CD4-positive, alpha-beta T cell treated with Interleukin-17A for 1 hour (primary cell): ENCODE measurements at regions not wholly inside any gene's neighbourhood (a gene's known extent, or its start where the extent isn't known, plus 50 kb on each side); places are given as distances from the start of the nearest gene placed in this dataset.

Experiments used
- DNase-seq: peaks from one replicate; pipeline ENCODE4 v3.0.0-alpha.2; 2020

DNA sequence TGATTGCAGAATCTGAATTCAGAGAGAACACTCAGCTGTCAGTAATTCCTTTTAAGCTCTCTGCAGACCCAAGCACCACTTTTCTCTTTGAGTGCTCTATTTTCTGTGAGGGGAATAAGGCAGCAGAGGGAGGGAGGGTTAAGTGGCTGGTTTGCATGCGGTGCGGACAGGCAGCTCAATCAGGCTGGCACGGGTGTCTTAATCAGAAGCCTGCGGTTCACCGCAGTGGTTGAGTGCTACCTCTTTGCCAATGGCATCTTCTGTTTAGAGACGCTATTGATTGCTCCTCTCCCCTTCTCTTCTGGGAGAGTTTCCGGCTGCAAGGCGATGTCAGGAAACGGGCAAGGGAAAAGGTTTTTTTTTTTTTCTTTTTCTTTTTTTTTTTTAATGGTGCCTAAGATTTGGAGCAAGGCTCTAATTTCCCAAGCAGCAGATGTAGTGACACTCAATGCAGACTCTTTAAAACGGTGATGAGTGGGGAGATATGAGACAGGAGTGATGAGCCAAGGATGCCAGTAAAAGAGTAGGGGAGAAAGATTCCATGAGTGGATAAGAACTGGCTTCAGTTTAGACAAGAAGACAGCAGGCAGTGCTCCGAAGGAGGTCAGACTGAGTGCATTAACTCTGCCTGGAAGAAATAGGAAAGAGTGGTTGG, 533.7 kb upstream of the SEL1L start:
- DNase-seq, result no peak

DNA sequence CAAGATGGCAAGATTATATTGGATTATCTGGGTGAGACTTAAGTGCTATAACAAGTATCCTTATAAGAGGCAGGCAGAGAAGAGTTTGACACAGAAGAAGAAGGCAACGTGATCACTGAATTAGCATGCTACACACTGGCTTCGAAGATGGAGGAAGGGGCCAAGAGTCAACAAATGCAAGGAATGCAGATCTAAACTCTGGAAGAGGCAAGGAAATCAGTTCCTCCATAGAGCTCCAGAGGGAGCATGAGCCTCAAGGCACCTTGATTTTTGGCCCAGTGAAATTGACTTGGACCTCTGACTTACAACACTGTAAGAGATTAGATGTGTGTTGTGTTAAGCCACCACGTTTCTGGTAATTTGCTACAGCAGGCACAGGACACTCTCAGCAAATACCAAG, 536.4 kb upstream of the SEL1L start:
- DNase-seq, result no peak

DNA sequence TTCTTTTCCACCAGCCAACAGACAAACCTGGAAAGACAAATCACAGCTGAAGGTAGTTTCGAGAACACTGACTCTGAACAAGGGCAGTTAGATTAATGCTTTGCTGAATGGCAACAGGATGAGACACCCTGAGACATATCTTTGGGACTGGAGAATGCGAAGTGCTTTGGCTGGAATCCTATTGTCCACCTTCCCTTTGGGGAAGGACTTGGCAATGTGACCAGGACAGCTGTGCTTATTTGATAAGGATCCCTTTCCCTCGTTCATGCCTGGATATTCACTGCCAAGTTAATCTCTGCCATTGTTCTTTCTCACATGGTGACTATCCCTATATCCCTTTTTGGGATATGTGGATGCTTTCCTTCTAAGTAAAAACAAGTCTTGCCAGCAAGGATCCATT, 537.1 kb upstream of the SEL1L start:
- DNase-seq, result no peak

DNA sequence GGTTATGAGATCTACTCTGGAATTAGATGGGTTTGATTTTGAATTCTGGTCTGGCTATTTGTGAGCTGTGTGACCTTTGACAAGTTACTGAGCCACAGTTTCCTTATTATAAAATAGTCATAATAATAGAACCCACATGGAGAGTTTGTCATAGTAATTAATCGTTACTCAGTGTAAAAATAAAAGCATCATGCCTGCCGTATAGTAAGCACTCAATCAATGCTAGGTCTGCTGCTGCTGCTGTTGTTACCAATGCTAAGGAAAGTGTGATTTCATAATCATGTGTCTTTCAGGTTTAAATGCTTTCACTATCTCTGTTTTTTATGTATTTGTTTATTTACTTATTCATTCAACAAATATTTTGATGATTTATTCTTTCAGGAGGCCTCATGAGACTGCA, 539.9 kb upstream of the SEL1L start:
- DNase-seq, result no peak

DNA sequence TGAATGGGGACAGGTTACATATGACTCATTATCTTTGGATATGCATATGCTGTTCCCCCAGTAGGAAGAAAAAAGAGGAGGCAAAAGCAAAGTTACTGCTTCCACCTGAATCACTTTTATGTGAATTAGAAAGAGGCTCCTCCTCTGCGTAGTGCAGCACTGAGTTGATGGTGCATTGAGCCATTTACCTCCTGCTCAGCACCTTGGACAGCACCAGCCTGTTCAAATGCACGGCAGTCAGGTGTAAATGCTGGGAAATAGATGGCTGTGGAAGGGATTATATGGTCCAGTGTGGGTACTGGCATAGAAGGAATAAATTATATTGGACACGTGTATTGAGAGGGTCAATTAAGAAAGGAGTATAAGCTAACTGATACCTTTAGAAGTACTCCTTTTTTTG, 541.9 kb upstream of the SEL1L start:
- DNase-seq, result no peak

DNA sequence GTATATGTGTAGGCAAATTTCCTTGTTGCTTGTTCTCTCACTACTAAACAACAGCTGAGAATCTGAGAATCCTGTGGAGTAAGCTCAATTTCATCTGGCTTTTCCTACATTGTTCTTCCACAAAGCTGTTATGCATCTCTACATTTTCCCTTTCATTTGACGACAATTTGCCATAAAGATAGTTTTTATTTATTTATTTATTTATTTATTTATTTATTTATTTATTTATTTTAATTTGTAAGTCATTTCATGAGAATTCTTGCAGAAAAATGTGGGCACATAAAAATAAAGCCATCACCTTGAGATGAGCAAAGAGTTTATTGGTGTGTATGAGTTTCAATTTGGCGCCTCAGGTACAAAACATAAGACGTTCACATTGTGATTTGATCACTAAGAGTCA, 545.9 kb upstream of the SEL1L start:
- DNase-seq, result no peak

DNA sequence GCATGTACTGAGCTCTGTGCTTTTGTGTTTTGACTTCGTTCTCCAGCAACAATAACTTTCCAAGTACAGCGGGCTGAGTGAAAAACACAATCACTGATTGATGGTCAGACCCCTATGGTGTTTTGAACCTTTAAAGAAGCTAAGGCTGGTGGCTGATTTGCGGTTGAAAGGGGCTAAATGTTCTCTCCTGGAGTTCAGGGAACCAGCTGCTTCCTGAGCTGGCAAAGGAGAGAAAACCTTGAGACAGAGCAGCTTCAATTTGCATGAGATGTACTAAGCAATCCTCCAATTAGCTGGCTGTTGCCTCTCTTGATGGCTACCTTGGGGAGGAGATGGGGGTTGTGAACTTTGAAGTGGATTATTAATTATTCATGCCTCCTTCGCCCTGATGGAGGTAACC, 546.7 kb upstream of the SEL1L start:
- no peak for DNase-seq

DNA sequence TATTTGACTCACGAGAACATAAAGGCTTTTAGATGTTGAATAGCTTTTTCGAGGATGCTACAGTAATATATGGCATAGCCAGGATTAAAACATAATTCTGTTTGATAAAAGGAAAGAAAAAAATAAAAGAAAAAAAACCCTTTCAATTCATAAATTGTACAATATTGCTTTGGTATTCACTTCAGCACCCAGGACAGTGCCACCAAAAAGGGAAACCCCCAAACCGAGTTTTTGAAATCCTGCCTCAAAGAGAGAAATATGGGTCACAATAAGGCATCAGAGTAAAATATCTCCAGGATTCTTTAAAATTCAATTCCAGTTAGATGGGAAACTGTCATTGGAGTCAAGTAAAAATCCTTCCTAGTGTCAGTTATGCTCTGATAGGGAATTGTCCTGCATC, 551.2 kb upstream of the SEL1L start:
- no peak for DNase-seq

DNA sequence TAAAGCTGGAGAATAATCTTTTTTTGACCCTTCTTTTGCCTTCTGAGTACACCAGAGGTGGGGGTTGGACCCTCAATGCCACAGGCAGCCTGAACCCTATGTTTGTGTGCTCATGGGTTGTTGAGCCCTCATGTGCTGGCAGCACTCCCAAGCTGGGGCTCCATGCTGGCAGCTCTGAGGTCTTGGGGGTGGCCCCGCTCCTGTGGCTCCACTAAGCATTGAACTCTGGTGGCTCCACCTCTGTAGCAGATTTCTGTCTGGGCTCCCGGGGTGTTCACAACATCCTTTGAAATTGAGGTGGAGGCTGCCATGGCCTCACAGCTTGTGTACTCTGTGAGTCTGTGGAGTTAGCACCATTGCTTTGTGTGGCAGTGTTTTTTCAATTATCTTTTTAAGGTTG, 557.4 kb upstream of the SEL1L start:
- no peak for DNase-seq

DNA sequence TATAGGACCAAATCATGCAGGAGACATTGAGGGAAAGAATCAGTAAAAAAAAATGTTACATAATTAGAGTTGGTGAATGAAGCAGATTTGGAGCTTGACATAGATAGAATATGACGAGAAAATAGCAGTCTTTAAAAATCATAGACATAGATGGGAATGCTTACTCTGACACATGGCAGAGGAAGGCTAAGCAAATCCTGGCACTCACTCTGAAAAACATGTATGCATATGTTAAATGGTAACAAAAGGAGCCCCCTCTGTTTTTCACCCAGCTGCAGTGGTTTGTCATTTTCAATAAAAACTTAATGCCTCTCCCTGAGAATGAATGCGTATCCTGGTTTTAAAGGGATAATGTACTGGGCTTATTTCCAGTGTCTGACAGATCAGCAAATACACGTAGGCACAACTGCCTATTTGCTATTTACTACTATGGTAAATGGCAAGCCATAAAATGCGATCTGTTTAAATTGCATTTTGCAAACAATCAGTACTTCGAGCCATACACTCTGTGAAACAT, 561.2 kb upstream of the SEL1L start:
- no peak for DNase-seq

DNA sequence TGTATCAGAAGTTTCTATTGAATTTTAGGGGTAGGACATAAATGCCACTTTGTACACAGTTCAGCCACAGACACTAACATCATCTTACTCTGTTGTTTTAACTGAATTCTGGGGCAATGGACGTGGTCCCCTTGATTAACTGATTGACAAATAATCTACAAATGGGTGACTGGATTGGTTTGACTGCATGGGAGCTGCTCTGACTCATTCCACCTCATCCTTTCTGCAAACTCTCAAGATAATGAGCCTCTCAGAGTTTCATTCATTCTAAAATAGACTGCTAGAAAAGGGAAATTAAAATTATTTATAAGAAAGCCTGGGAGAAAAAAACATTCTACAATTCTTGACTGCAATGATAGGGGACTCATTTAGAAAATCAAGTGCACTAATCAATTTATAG, 570.4 kb upstream of the SEL1L start:
- no peak for DNase-seq

DNA sequence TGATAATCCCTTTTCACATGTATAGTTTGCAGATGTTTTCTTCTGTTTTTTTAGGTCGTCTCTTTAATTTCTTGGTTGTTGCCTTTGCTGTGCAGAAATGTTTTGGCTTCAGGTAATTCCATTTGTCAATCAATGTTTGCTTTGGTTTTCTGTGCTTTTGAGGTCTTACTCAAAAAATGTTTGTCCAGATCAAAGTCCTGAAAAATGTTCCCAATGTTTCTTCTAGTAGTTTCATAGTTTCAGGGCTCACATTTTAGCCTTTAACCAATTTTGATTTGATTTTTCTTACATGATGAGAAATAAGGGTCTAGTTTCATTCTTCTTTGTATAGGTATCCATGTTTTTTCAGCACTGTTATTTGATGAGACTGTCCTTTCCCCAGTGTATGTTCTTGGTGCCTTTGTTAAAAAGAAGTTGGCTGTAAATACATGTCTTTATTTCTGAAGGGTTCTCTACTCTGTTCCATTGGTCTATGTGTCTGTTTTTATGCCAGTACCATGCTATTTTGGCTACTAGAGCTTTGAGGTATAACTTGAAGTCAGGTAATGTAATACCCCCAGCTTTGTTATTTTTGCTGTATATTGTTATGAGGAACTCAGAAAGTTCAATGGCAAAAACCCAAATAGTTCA, 578.7 kb upstream of the SEL1L start:
- DNase-seq, result no peak

DNA sequence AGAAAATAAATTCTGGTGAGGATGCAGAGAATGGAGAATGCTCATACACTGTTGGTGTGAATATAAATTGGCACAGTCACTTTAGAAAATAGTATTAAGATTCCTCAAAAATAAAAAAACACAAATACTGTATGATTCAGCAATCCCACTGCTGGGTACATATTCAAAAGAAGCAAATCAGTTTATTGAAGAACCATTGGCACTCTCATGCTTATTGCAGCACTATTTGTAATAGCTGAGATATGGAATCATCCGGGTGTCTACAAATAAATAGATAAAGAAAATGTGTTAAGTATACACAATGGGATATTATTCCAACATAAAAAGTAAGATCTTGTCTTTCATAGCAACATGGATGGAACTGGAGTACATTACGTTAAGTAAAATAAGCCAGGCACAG, 579.4 kb upstream of the SEL1L start:
- DNase-seq, result no peak

DNA sequence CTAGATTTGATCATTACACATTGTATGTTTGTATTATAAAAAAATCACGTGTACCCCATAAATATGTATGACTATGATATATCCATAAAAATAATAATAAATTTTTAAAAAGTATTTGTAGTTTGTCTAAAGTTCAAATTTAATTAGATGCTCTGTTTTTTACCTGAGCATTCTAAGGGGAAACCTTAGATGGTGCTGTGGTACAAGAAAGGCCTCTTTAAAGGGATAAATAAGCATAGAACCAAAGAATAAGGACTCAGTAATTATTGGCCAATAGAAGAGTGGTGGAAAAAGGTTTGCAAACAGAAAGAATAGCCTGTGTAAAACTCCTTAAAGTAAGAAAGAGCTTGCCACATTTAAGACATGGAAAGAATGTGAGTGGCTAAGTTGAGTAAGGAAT, 580.1 kb upstream of the SEL1L start:
- DNase-seq, result no peak

DNA sequence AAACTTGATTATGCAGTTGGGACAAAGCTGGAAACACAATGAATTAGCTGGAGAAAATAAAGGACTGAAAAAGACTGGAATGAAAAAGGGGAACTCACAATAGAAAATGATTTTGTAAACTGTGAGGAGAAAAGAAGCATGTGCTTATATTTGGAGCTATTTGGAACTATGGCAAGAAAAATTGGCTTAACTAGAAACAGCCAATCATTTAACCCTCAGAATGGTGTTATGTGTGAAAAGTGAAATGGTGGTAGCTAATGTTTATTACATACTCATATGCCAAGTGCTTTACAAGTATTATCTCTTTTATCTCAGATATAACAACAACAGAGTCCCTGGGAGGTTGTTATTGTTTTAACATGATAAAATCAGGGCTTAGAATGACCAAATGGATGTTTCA, 583.1 kb upstream of the SEL1L start:
- no peak for DNase-seq

DNA sequence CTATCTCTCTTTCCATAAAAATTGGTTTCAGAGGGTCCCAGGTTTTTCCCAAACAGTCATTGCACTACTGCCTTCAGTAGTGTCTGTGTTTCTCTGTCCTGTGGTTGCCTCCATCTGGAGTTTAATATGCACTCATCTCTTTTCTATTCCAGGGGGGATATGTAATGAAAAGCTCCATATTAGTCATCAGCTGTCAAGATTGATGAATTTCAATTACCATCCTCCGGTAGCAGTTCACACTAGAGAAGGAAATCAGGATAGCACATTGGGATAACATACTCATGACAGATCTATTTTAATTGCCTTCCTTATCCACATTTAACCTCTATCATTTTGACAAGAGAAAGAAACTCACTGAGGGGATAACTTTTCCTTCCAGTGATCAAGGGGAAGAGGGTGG, 589.0 kb upstream of the SEL1L start:
- no peak for DNase-seq

DNA sequence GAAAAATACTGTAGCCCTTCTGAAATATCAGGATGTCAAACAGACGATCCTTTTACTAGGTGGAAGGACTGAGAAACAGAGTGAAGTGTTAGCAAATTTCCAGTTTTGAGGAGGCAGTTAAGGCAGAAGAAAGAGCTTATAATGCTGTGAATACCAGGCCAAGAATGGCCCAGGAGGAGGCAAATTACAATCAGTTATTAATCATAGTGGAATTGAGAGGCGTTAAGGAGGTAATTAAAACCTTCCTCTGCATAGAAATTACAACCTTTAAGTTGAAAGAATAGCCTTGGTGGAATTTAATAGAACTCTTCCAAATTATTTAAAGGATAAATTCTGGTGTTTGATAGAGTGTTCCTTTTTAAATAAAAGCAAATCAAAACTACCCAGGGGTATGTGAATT, 590.9 kb upstream of the SEL1L start:
- DNase-seq, result no peak

DNA sequence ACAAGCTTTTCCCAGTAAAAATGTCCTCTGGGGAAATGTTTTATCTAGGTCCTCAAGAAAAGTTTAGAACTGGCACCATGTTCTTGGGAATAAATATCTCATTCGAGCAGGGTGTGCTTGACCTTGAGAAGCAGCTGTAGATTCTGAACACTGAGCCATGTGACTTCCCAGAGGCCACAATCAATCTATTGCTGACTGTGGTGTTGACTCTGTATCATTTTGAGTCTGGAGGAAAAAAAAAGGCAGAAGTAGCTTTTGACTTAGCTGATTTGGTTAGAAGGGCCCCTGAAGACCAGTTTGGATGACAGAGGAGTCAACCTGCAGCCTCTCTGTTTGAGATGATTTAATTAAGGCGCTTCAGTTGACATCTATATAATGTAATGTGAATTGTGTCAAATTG, 592.4 kb upstream of the SEL1L start:
- DNase-seq, result no peak

DNA sequence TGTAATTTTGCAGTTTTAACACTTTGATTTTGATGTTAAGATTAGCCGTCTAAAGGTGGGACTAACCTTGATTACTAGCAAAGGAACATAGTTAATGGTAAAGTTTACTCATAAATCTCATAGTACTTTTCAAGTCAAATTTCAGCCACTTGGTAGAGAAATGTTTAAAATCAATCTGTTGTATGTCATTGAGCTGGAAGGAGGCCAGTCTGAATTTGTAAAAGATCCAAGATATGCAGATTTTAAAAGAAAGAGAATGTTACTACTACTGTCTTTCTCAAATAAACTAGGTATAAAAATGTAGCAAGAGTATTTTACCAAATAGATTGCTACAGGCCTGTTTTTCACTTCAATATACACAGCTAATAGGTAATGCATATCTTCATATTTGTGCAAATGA, 600.8 kb upstream of the SEL1L start:
- no peak for DNase-seq

DNA sequence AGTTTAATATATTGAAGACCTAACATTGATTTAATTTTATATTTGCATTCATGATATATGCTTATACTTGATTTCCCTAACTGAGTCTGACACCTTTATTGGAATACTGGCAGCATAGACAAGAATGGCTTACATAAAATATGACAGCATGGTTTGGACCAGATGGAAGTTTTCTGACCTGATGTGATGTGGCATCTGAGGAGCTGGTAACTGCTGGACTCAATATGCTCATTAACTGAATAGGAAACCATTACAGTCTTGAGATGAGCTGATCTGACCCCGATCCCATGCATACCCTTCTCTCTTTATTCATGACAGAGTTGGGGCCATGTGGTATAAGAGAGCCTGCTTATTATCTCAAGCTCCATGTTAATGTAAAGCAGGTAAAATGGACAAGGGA, 604.8 kb upstream of the SEL1L start:
- no peak for DNase-seq

DNA sequence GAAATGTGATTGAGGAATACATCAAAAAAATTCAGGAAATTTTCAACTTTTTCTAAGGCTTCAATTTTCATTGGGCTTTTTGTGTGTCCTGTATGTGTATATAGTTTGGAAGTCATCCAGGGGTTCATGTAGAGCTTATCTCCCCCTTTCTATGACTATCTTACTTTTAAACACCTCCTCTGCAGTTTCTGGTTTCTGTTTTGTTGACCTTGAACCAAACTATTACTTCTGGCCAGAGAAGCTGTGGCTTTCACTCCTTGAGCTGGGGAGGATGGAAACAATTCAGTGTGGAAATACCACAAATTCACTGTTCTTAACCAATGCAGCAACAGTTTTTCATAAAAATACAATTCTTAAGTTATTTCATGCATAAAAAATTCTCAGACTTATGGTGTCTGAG, 613.2 kb upstream of the SEL1L start:
- DNase-seq, result no peak

DNA sequence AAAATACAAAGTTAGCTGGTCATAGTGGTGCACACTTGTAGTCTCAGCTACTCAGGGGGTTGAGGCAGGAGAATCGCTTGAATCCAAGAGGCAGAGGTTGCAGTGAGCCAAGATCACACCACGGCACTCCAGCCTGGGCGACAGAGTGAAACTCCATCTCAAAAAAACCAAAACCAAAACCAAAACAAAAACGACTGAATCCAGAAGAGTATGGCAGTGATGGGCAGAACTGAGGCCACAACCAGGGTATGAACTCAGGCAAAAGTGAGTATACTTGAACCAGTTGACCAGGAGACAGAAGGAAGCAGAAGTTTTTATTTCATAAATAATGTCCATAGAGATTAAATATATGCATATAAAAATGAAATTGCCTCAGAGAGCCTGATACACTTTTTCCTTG, 620.0 kb upstream of the SEL1L start:
- DNase-seq, result no peak

DNA sequence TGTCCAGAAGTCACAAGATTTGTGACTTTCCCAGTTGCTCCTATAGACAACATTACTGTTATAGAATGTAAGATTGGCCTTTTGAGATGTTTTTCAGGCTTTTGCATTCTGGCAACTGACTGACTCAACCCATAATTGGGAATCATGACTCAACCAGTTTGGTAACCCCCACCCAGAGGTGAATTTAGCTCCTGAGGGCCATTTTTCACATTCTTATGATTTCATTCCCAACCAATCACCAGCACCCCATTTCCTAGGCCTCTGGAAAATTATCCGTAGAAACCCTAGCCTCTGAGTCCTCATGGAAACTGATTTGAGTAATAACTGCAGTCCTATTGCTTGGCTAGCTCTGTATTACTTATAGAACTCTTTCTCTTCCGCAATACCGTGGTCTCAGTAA, 626.0 kb upstream of the SEL1L start:
- DNase-seq, result no peak

DNA sequence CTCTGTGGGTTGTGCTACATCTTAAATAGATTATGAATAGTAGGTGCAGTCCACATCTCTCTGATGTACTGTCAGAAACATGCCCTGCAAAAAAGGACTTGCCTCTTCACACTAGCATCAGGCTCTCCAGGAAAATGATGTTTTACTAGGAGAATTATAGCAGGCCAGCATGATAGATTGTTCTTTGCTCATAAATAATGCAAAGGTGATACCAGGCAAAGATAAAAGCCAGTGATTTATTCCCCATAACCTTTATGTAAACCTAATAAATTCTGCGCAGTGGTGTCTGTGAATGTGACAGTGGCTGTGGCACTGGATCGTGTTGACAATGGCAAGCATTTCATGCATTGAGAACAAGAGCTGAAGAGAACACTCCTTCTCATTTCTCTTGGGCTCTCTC, 646.5 kb upstream of the SEL1L start:
- DNase-seq, result no peak

DNA sequence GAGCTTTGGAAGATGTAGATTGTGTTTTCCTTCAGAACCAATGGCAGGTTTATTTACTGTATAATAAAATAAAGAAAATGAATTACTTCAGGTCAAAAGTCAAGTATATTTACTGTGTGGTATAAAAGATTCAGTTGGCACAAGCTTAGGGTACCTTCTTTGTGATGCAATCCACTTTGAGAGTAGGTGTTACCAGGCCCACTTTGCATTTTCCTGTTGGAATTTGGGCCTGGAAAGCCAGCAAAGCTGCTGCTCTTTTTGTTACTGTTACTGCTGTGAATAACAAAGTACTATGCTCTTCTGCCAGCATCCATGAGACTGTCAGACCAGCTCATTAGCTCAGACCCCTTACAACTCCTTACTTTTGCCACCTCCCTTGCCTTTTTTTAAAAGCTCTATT, 649.0 kb upstream of the SEL1L start:
- no peak for DNase-seq
